ENCODE measurements at regions not wholly inside any gene's neighbourhood (a gene's known extent, or its start where the extent isn't known, plus 50 kb on each side); places are given as distances from the start of the nearest gene placed in this dataset.

GRCh38 chr13:78317030-78317429, 286.3 kb downstream of the POU4F1 start:
- Histone ChIP-seq H3K79me2 (ENCODE audit: insufficient read depth, low read length) (no peaks in the 10 kb centered on the region), H3K36me3 (replicated peaks in 1 of 2; ENCODE audit: control insufficient read depth in 1 of 2, insufficient read depth in 2 of 2, low read length in 2 of 2) (no peaks in the 10 kb centered on the region), H2AFZ (ENCODE audit: low read length) (no peak overlapping the region), H3K9me3 (ENCODE audit: low read length) (no peaks in the 10 kb centered on the region), H3K4me2 (ENCODE audit: low read depth, low read length) (no peak overlapping the region), H3K9ac (ENCODE audit: insufficient read depth, low read depth, low read length) (no peak overlapping the region), H3K27ac (ENCODE audit: extremely low read length, insufficient read depth, low read length) (no peak overlapping the region), H3K4me1 (ENCODE audit: insufficient read depth, low read length) (no peaks in the 10 kb centered on the region), H3K27me3 (ENCODE audit: control insufficient read depth in 1 of 2, insufficient read depth in 2 of 2, low read length in 2 of 2) (no peaks in the 10 kb centered on the region), H3K4me3 (replicated peaks in 1 of 3; ENCODE audit: insufficient read depth in 1 of 3, low read depth in 2 of 3, low read length in 3 of 3) (no peak overlapping the region), H4K20me1 (ENCODE audit: insufficient read depth, low read length) (no peaks in the 10 kb centered on the region)
- ATAC-seq (no peak), FAIRE-seq (no peak), DNase-seq (ENCODE audit: low spot score) (no peak)
- CTCF ChIA-PET (ENCODE audit: low intra/inter-chr PET ratio, low total read pairs) = interaction anchor here (1.1 kb wide), 1 partner anchor 662 kb away, joined by 5 read pairs; no protein-coding TSS in a partner anchor
- POLR2A ChIA-PET = no interaction called here
- TF ChIP-seq STAG1 (CRISPR knock-in tag; IDR thresholded peaks at IDR 0.05) (peak; percentile 47), BRD4 (CRISPR knock-in tag; IDR thresholded peaks at IDR 0.05) (no peak), ESRRA (CRISPR knock-in tag; IDR thresholded peaks at IDR 0.05; ENCODE audit: low read depth) (no peak), PLRG1 (conservative IDR thresholded peaks at IDR 0.05) (no peak), ZNF230 (CRISPR knock-in tag; IDR thresholded peaks at IDR 0.05) (no peak), SUZ12 (IDR thresholded peaks at IDR 0.05; ENCODE audit: low read depth, low read length) (no peak), JDP2 (CRISPR knock-in tag; IDR thresholded peaks at IDR 0.05; ENCODE audit: borderline replicate concordance) (no peak), ZFP90 (CRISPR knock-in tag; IDR thresholded peaks at IDR 0.05; ENCODE audit: borderline replicate concordance) (no peak), XRCC5 (optimal IDR thresholded peaks at IDR 0.05; ENCODE audit: low read length) (no peak), IKZF5 (CRISPR knock-in tag; IDR thresholded peaks at IDR 0.05) (no peak)
- TF ChIP-seq, protein P1, sequence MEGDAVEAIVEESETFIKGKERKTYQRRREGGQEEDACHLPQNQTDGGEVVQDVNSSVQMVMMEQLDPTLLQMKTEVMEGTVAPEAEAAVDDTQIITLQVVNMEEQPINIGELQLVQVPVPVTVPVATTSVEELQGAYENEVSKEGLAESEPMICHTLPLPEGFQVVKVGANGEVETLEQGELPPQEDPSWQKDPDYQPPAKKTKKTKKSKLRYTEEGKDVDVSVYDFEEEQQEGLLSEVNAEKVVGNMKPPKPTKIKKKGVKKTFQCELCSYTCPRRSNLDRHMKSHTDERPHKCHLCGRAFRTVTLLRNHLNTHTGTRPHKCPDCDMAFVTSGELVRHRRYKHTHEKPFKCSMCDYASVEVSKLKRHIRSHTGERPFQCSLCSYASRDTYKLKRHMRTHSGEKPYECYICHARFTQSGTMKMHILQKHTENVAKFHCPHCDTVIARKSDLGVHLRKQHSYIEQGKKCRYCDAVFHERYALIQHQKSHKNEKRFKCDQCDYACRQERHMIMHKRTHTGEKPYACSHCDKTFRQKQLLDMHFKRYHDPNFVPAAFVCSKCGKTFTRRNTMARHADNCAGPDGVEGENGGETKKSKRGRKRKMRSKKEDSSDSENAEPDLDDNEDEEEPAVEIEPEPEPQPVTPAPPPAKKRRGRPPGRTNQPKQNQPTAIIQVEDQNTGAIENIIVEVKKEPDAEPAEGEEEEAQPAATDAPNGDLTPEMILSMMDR (CRISPR knock-in tag; IDR thresholded peaks at IDR 0.05) = peak; percentile 36; the same call in 1 of the 2 replicates
- intact Hi-C loops (cut with micrococcal nuclease; ENCODE audit: unreplicated experiment) = no loop called here
- no TSS peak for BruUV-seq (replicated peaks)
- in situ Hi-C loops (cut with HindIII; ENCODE audit: extremely low pct_ligation_motif_present, low pct_unique_long_range_greater_than_20kb) = no loop called here

All from HepG2 (cell line).